ENCODE measurements at regions not wholly inside any gene's neighbourhood (a gene's known extent, or its start where the extent isn't known, plus 50 kb on each side); places are given as distances from the start of the nearest gene placed in this dataset.

DNA sequence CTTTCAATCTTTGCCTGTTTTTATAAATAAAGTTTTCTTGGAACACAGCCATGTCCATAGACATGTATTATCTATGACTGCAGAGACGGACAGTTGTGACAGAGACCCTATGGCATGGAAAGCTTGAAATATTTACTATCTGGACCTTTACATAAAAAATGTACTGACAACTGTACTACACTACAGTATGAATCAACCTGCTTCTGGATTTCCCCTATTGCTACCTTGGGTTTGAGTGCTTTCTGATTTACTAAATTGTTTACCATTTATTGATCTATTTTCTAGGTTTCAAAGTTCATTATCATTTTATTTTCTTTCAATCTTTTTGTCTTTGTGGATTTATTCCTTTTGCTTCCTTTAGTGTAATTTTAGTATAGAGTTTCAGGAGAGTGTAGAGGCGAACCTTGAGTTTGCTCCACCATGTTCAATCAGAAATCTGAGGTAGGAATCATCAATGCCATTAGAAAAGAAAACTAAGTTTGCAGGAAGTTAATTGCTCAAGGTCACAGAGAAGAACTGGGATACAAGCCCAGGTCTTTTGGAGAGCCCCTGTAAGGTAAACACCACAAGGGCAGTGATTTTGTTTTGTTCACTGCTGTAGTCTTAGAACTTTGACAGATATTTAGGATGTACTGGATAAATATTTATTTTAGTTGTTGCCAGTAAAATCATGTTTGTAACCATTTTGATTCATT, 352.8 kb upstream of the SYNCRIP start:
- no peak for TF ChIP-seq CENPX (CRISPR knock-in tag; IDR thresholded peaks at IDR 0.05)
- TF ChIP-seq SIN3B (IDR thresholded peaks at IDR 0.05; ENCODE audit: low read length): no peak
